Adipocyte (in vitro differentiated cells): ENCODE measurements at regions not wholly inside any gene's neighbourhood (a gene's known extent, or its start where the extent isn't known, plus 50 kb on each side); places are given as distances from the start of the nearest gene placed in this dataset.

Experiments used
- DNase-seq: peaks from one replicate; pipeline ENCODE4 v3.0.0-alpha.2; 2015; ENCODE audit warnings: low read depth
- H3K27me3 ChIP-seq: replicated peaks from 2 replicates; pipeline ENCODE4 v1.7.0; 2013; ENCODE audit warnings: mild to moderate bottlenecking, low read length, moderate library complexity; ENCODE audit not compliant: control insufficient read depth, insufficient read depth
- H3K36me3 ChIP-seq: 2 replicates; pipeline ENCODE4 v1.7.0; 2013; ENCODE audit warnings: low read length, mild to moderate bottlenecking, moderate library complexity; ENCODE audit not compliant: control insufficient read depth, insufficient read depth, severe bottlenecking
- H3K4me1 ChIP-seq: 2 replicates; pipeline ENCODE4 v1.7.0; 2013; ENCODE audit warnings: mild to moderate bottlenecking, low read length, moderate library complexity; ENCODE audit not compliant: control insufficient read depth, insufficient read depth
- H3K4me3 ChIP-seq: 2 replicates; pipeline ENCODE4 v1.7.0; 2013; ENCODE audit warnings: mild to moderate bottlenecking, low read length, moderate library complexity
- H3K9ac ChIP-seq: 2 replicates; pipeline ENCODE4 v1.7.0; 2013; ENCODE audit warnings: mild to moderate bottlenecking, low read length, moderate library complexity
- H3K9me3 ChIP-seq: 2 replicates; pipeline ENCODE4 v1.7.0; 2013; ENCODE audit warnings: mild to moderate bottlenecking, low read length, moderate library complexity; ENCODE audit not compliant: control insufficient read depth

- H3K9me3 ChIP-seq = no peaks in the 10 kb centered on the region
- H3K9ac ChIP-seq = no peak overlapping the region
- H3K27me3 ChIP-seq = no peaks in the 10 kb centered on the region
- H3K4me1 ChIP-seq = no peaks in the 10 kb centered on the region
- no peaks in the 10 kb centered on the region for H3K36me3 ChIP-seq
- no peak for DNase-seq
- no peak overlapping the region for H3K4me3 ChIP-seq
These were observed 756.3 kb downstream of the SATB2 start for GRCh38 chr2:198701481-198701880.

GRCh38 chr2:198700319-198700718, 757.4 kb downstream of the SATB2 start:
- H3K4me1 ChIP-seq = no peaks in the 10 kb centered on the region
- H3K9me3 ChIP-seq = no peaks in the 10 kb centered on the region
- H3K4me3 ChIP-seq = no peak overlapping the region
- H3K9ac ChIP-seq = no peak overlapping the region
- no peaks in the 10 kb centered on the region for H3K36me3 ChIP-seq
- no peaks in the 10 kb centered on the region for H3K27me3 ChIP-seq
- DNase-seq = no peak

GRCh38 chr2:198698230-198698629, 759.5 kb downstream of the SATB2 start:
- H3K36me3 ChIP-seq = no peaks in the 10 kb centered on the region

GRCh38 chr2:198697794-198698193, 759.9 kb downstream of the SATB2 start:
- Histone ChIP-seq H3K4me3 (no peak overlapping the region), H3K9ac (no peak overlapping the region), H3K4me1 (no peaks in the 10 kb centered on the region), H3K9me3 (no peaks in the 10 kb centered on the region), H3K36me3 (no peaks in the 10 kb centered on the region), H3K27me3 (no peaks in the 10 kb centered on the region)
- DNase-seq = no peak

More at GRCh38 chr2:198698230-198698629, 759.5 kb downstream of the SATB2 start:
- Histone ChIP-seq H3K27me3 (no peaks in the 10 kb centered on the region), H3K4me3 (no peak overlapping the region), H3K9ac (no peak overlapping the region), H3K9me3 (no peaks in the 10 kb centered on the region), H3K4me1 (no peaks in the 10 kb centered on the region)
- no peak for DNase-seq

- H3K27me3 ChIP-seq = no peaks in the 10 kb centered on the region
- H3K9ac ChIP-seq = no peak overlapping the region
- H3K4me1 ChIP-seq = no peaks in the 10 kb centered on the region
- no peaks in the 10 kb centered on the region for H3K36me3 ChIP-seq
- DNase-seq = no peak
- H3K9me3 ChIP-seq = no peaks in the 10 kb centered on the region
- no peak overlapping the region for H3K4me3 ChIP-seq
These were observed 760.5 kb downstream of the SATB2 start for GRCh38 chr2:198697218-198697617.

- no peak for DNase-seq
- no peaks in the 10 kb centered on the region for H3K27me3 ChIP-seq
- no peak overlapping the region for H3K9ac ChIP-seq
These were observed 761.9 kb downstream of the SATB2 start for GRCh38 chr2:198695879-198696278.

GRCh38 chr2:198692907-198693510, 764.7 kb downstream of the SATB2 start:
- DNase-seq = no peak
- H3K9me3 ChIP-seq = no peaks in the 10 kb centered on the region
- H3K36me3 ChIP-seq = no peaks in the 10 kb centered on the region
- H3K4me3 ChIP-seq = no peak overlapping the region
- H3K27me3 ChIP-seq = no peaks in the 10 kb centered on the region
- no peak overlapping the region for H3K9ac ChIP-seq
- H3K4me1 ChIP-seq = no peaks in the 10 kb centered on the region

More at GRCh38 chr2:198695879-198696278, 761.9 kb downstream of the SATB2 start:
- H3K4me1 ChIP-seq = no peaks in the 10 kb centered on the region
- no peaks in the 10 kb centered on the region for H3K9me3 ChIP-seq
- no peaks in the 10 kb centered on the region for H3K36me3 ChIP-seq
- no peak overlapping the region for H3K4me3 ChIP-seq

- Histone ChIP-seq H3K9ac (no peak overlapping the region), H3K9me3 (no peaks in the 10 kb centered on the region), H3K4me3 (no peak overlapping the region), H3K27me3 (no peaks in the 10 kb centered on the region), H3K4me1 (no peaks in the 10 kb centered on the region), H3K36me3 (no peaks in the 10 kb centered on the region)
- DNase-seq = no peak
These were observed 766.5 kb downstream of the SATB2 start for GRCh38 chr2:198691236-198691635.

- H3K4me1 ChIP-seq = no peaks in the 10 kb centered on the region
- H3K9me3 ChIP-seq = no peaks in the 10 kb centered on the region
- H3K9ac ChIP-seq = no peak overlapping the region
- no peaks in the 10 kb centered on the region for H3K27me3 ChIP-seq
- DNase-seq = no peak
- no peak overlapping the region for H3K4me3 ChIP-seq
- no peaks in the 10 kb centered on the region for H3K36me3 ChIP-seq
These were observed 793.4 kb downstream of the SATB2 start for GRCh38 chr2:198664321-198664720.

GRCh38 chr2:198662905-198663304, 794.8 kb downstream of the SATB2 start:
- Histone ChIP-seq H3K9ac (no peak overlapping the region), H3K36me3 (no peaks in the 10 kb centered on the region), H3K9me3 (no peaks in the 10 kb centered on the region), H3K27me3 (no peaks in the 10 kb centered on the region), H3K4me1 (no peaks in the 10 kb centered on the region), H3K4me3 (no peak overlapping the region)
- DNase-seq = no peak

- no peaks in the 10 kb centered on the region for H3K36me3 ChIP-seq
- no peaks in the 10 kb centered on the region for H3K4me1 ChIP-seq
- no peak overlapping the region for H3K4me3 ChIP-seq
- H3K9me3 ChIP-seq = no peaks in the 10 kb centered on the region
- H3K27me3 ChIP-seq = no peaks in the 10 kb centered on the region
- no peak overlapping the region for H3K9ac ChIP-seq
- DNase-seq = no peak
These were observed 797.2 kb downstream of the SATB2 start for GRCh38 chr2:198660501-198660900.
